Parathyroid adenoma (tissue), 2 donors: ENCODE measurements at regions not wholly inside any gene's neighbourhood (a gene's known extent, or its start where the extent isn't known, plus 50 kb on each side); places are given as distances from the start of the nearest gene placed in this dataset.

Source experiments
- H2AFZ ChIP-seq: fragments of 300-600 bp; sonication (generic); one replicate; pipeline ENCODE4 v1.7.0; 2017; ENCODE audit warnings: antibody characterized with exemption, mild to moderate bottlenecking
- H3K27ac ChIP-seq: fragments of 300-600 bp; sonication (generic); one replicate; pipeline ENCODE4 v1.7.0; 2017
- H3K27me3 ChIP-seq: fragments of 300-600 bp; sonication (generic); one replicate; pipeline ENCODE4 v1.7.0; 2017; ENCODE audit warnings: low read length; ENCODE audit not compliant: control insufficient read depth, insufficient read depth
- H3K36me3 ChIP-seq: fragments of 300-600 bp; sonication (generic); one replicate; pipeline ENCODE4 v1.7.0; 2017; ENCODE audit warnings: low read length; ENCODE audit not compliant: control insufficient read depth, insufficient read depth
- H3K4me1 ChIP-seq: fragments of 300-600 bp; sonication (generic); one replicate; pipeline ENCODE4 v1.7.0; 2017; ENCODE audit warnings: control low read depth
- H3K4me2 ChIP-seq: fragments of 300-600 bp; sonication (generic); one replicate; pipeline ENCODE4 v1.7.0; 2017; ENCODE audit warnings: low read length
- H3K4me3 ChIP-seq: fragments of 300-600 bp; sonication (generic); one replicate; pipeline ENCODE4 v1.7.0; 2017; ENCODE audit warnings: low read depth, low read length
- H3K79me2 ChIP-seq: fragments of 300-600 bp; sonication (generic); one replicate; pipeline ENCODE4 v1.7.0; 2017; ENCODE audit warnings: control low read depth
- H3K9ac ChIP-seq: fragments of 300-600 bp; sonication (generic); one replicate; pipeline ENCODE4 v1.7.0; 2017; ENCODE audit warnings: mild to moderate bottlenecking
- H3K9me3 ChIP-seq: fragments of 300-600 bp; sonication (generic); one replicate; pipeline ENCODE4 v1.7.0; 2017; ENCODE audit warnings: low read length; ENCODE audit not compliant: control insufficient read depth
- TF ChIP-seq, protein P1 (sequence below): fragments of 300-600 bp; sonication (generic); IDR thresholded peaks from one replicate; pipeline ENCODE4 v1.7.0; 2017; ENCODE audit warnings: antibody characterized with exemption, mild to moderate bottlenecking
- donor health status: primary hyperparathyroidism.

DNA sequence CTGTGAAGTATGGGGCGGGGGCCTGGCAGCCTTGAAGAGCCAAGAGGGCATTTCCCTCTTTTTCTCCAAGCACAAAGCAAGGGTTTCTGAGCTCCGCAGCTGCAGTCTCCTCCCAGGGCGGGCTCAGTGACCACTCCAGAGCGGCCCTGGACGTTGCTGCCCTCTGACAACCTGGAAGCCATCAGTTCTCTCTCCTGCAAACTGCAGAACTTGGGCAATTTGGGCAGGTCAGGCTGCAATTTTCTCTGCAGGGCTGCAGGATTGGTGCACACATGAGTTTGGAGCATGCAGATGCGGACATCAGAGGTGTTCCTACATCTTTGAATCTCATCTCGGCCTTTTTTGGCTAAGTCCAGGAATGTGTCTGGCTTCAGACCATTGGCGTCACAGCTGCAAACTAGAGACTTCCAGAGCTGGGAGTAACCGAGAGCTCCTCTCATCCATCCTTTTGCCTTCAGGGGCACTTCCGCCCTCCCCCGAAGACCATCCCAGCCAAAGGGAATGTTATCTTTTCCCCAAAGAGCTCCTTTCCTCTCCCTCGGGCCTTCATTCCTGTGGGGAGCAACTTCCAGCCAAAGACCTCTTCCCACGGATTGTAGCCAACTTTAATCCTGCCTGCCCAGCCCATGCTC is 139.6 kb upstream of the WNT4 start:
- Histone ChIP-seq H3K79me2 (no peaks in the 10 kb centered on the region), H3K27ac (no peak overlapping the region), H3K4me3 (no peak overlapping the region), H2AFZ (no peak overlapping the region), H3K4me2 (no peak overlapping the region), H3K9me3 (no peaks in the 10 kb centered on the region), H3K36me3 (no peaks in the 10 kb centered on the region), H3K9ac (no peak overlapping the region), H3K4me1 (no peaks in the 10 kb centered on the region), H3K27me3 (no peaks in the 10 kb centered on the region)
- TF ChIP-seq, protein P1, sequence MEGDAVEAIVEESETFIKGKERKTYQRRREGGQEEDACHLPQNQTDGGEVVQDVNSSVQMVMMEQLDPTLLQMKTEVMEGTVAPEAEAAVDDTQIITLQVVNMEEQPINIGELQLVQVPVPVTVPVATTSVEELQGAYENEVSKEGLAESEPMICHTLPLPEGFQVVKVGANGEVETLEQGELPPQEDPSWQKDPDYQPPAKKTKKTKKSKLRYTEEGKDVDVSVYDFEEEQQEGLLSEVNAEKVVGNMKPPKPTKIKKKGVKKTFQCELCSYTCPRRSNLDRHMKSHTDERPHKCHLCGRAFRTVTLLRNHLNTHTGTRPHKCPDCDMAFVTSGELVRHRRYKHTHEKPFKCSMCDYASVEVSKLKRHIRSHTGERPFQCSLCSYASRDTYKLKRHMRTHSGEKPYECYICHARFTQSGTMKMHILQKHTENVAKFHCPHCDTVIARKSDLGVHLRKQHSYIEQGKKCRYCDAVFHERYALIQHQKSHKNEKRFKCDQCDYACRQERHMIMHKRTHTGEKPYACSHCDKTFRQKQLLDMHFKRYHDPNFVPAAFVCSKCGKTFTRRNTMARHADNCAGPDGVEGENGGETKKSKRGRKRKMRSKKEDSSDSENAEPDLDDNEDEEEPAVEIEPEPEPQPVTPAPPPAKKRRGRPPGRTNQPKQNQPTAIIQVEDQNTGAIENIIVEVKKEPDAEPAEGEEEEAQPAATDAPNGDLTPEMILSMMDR = no peak

DNA sequence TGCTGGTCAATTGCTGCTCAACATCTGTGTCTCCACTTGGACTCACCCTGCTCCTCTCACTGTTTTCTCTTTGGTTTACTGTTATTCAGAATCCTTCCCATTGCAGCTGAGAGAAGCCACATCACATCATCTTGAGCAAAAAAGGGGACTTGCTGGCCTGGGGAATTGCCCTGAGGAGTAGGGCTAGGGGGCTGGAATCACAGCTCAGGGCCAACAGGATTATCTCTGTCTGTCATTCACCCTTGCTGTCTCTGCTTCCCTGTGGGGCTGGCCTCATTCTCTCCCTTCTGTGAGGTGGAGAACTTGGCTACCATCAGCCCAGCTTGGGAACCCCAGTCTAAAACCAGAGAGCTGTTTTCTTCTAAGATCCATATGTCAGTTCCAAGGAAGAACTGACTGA is 140.7 kb upstream of the WNT4 start:
- H3K27ac ChIP-seq = no peak overlapping the region
- no peak overlapping the region for H3K4me3 ChIP-seq
- TF ChIP-seq, protein P1 = no peak
- no peak overlapping the region for H3K9ac ChIP-seq
- no peaks in the 10 kb centered on the region for H3K79me2 ChIP-seq
- no peaks in the 10 kb centered on the region for H3K36me3 ChIP-seq
- H3K4me2 ChIP-seq = no peak overlapping the region
- no peaks in the 10 kb centered on the region for H3K4me1 ChIP-seq
- no peaks in the 10 kb centered on the region for H3K27me3 ChIP-seq
- H3K9me3 ChIP-seq = no peaks in the 10 kb centered on the region
- H2AFZ ChIP-seq = no peak overlapping the region

DNA sequence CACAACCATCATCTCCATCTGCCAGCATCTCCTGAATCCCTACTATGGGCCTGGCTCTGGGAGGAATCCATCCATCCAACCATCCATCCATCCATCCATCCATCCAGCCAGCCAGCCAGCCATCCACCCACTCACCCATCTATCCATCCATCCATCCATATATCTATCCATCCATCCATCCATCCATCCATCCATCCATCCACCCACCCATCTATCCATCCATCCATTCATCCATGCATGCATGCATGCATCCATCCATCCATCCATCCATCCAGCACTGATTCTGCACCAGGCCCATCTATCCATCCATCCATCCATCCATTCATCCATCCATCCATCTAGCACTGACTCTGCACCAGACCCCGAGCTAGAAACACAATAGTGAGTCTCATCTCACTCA is 141.3 kb upstream of the WNT4 start:
- TF ChIP-seq, protein P1 = no peak
- no peak overlapping the region for H3K9ac ChIP-seq
- peaks cover 3% of the 10 kb centered on the region for H3K4me1 ChIP-seq
- no peaks in the 10 kb centered on the region for H3K27me3 ChIP-seq
- H3K36me3 ChIP-seq = no peaks in the 10 kb centered on the region
- H3K9me3 ChIP-seq = no peaks in the 10 kb centered on the region
- H3K4me2 ChIP-seq = no peak overlapping the region
- no peak overlapping the region for H3K4me3 ChIP-seq
- no peaks in the 10 kb centered on the region for H3K79me2 ChIP-seq
- no peak overlapping the region for H3K27ac ChIP-seq
- H2AFZ ChIP-seq = no peak overlapping the region

GRCh38 chr1:22284906-22285548 is 142.1 kb upstream of the WNT4 start:
- TF ChIP-seq, protein P1 = no peak
- Histone ChIP-seq H3K27me3 (no peaks in the 10 kb centered on the region), H3K36me3 (no peaks in the 10 kb centered on the region), H3K79me2 (no peaks in the 10 kb centered on the region), H3K27ac (no peak overlapping the region), H3K4me2 (no peak overlapping the region), H3K4me1 (peaks cover 7% of the 10 kb centered on the region), H3K9ac (no peak overlapping the region), H3K4me3 (no peak overlapping the region), H2AFZ (no peak overlapping the region), H3K9me3 (no peaks in the 10 kb centered on the region)
